ENCODE measurements at regions not wholly inside any gene's neighbourhood (a gene's known extent, or its start where the extent isn't known, plus 50 kb on each side); places are given as distances from the start of the nearest gene placed in this dataset.

GRCh38 chr5:159385536-159385935, 55.2 kb upstream of the IL12B start:
- H3K4me3 ChIP-seq = no peak overlapping the region
- no peak for TF ChIP-seq CTCF (IDR thresholded peaks at IDR 0.05; ENCODE audit: control extremely low read depth, extremely low read depth)
- H3K27ac ChIP-seq (ENCODE audit: low read depth in 1 of 2, low read length in 1 of 2) = no peak overlapping the region
- H3K27me3 ChIP-seq (ENCODE audit: control insufficient read depth in 3 of 3, insufficient read depth in 3 of 3, low read length in 2 of 3) = no peaks in the 10 kb centered on the region
- H3K9ac ChIP-seq (ENCODE audit: insufficient read depth in 1 of 2, low read length in 2 of 2) = no peak overlapping the region
- no peaks in the 10 kb centered on the region for H3K36me3 ChIP-seq (ENCODE audit: control insufficient read depth in 4 of 4, insufficient read depth in 4 of 4, low read length in 4 of 4)
- H3K4me1 ChIP-seq (ENCODE audit: control insufficient read depth in 5 of 5, insufficient read depth in 5 of 5, low read length in 5 of 5) = no peaks in the 10 kb centered on the region
- ATAC-seq (ENCODE audit: insufficient read depth, low FRiP score) = no peak
- DNase-seq = no peak
- H3K9me3 ChIP-seq (ENCODE audit: control insufficient read depth in 4 of 4, insufficient read depth in 3 of 4, low read length in 3 of 4) = peaks cover 0 to 15% (median 9%) of the 10 kb centered on the region in 4 donors

GRCh38 chr5:159386028-159386711, 55.9 kb upstream of the IL12B start:
- Histone ChIP-seq H3K27ac (ENCODE audit: low read depth in 1 of 2, low read length in 1 of 2) (no peak overlapping the region), H3K27me3 (ENCODE audit: control insufficient read depth in 3 of 3, insufficient read depth in 3 of 3, low read length in 2 of 3) (no peaks in the 10 kb centered on the region), H3K9ac (ENCODE audit: insufficient read depth in 1 of 2, low read length in 2 of 2) (no peak overlapping the region), H3K4me3 (no peak overlapping the region), H3K9me3 (ENCODE audit: control insufficient read depth in 4 of 4, insufficient read depth in 3 of 4, low read length in 3 of 4) (peaks cover 0 to 15% (median 9%) of the 10 kb centered on the region in 4 donors), H3K36me3 (ENCODE audit: control insufficient read depth in 4 of 4, insufficient read depth in 4 of 4, low read length in 4 of 4) (no peaks in the 10 kb centered on the region), H3K4me1 (ENCODE audit: control insufficient read depth in 5 of 5, insufficient read depth in 5 of 5, low read length in 5 of 5) (no peaks in the 10 kb centered on the region)
- no peak for DNase-seq
- no peak for ATAC-seq (ENCODE audit: insufficient read depth, low FRiP score)
- no peak for TF ChIP-seq CTCF (IDR thresholded peaks at IDR 0.05; ENCODE audit: control extremely low read depth, extremely low read depth)

- Histone ChIP-seq H3K9me3 (ENCODE audit: control insufficient read depth in 4 of 4, insufficient read depth in 3 of 4, low read length in 3 of 4) (peaks cover 0 to under 1% (median 0%) of the 10 kb centered on the region in 4 donors), H3K36me3 (ENCODE audit: control insufficient read depth in 4 of 4, insufficient read depth in 4 of 4, low read length in 4 of 4) (no peaks in the 10 kb centered on the region), H3K4me1 (ENCODE audit: control insufficient read depth in 5 of 5, insufficient read depth in 5 of 5, low read length in 5 of 5) (no peaks in the 10 kb centered on the region), H3K27ac (ENCODE audit: low read depth in 1 of 2, low read length in 1 of 2) (no peak overlapping the region), H3K27me3 (ENCODE audit: control insufficient read depth in 3 of 3, insufficient read depth in 3 of 3, low read length in 2 of 3) (no peaks in the 10 kb centered on the region), H3K4me3 (no peak overlapping the region), H3K9ac (ENCODE audit: insufficient read depth in 1 of 2, low read length in 2 of 2) (no peak overlapping the region)
- DNase-seq (no peak), ATAC-seq (ENCODE audit: insufficient read depth, low FRiP score) (no peak)
- TF ChIP-seq CTCF (IDR thresholded peaks at IDR 0.05; ENCODE audit: control extremely low read depth, extremely low read depth) = no peak
- WGBS, 2 donors = 96% methylated on average over 2 of the region's 2 CpGs
Measured at GRCh38 chr5:159392871-159393270, 62.6 kb upstream of the IL12B start.

GRCh38 chr5:159393854-159394274, 63.6 kb upstream of the IL12B start:
- no peak for DNase-seq
- no peaks in the 10 kb centered on the region for H3K4me1 ChIP-seq (ENCODE audit: control insufficient read depth in 5 of 5, insufficient read depth in 5 of 5, low read length in 5 of 5)
- H3K9ac ChIP-seq (ENCODE audit: insufficient read depth in 1 of 2, low read length in 2 of 2) = no peak overlapping the region
- H3K36me3 ChIP-seq (ENCODE audit: control insufficient read depth in 4 of 4, insufficient read depth in 4 of 4, low read length in 4 of 4) = no peaks in the 10 kb centered on the region
- H3K27me3 ChIP-seq (ENCODE audit: control insufficient read depth in 3 of 3, insufficient read depth in 3 of 3, low read length in 2 of 3) = no peaks in the 10 kb centered on the region
- no peak for ATAC-seq (ENCODE audit: insufficient read depth, low FRiP score)
- no peak overlapping the region for H3K4me3 ChIP-seq
- no peaks in the 10 kb centered on the region for H3K9me3 ChIP-seq (ENCODE audit: control insufficient read depth in 4 of 4, insufficient read depth in 3 of 4, low read length in 3 of 4)
- WGBS, 2 donors = 34 to 52% methylated on average over 5 of the region's 5 CpGs
- no peak for TF ChIP-seq CTCF (IDR thresholded peaks at IDR 0.05; ENCODE audit: control extremely low read depth, extremely low read depth)
- no peak overlapping the region for H3K27ac ChIP-seq (ENCODE audit: low read depth in 1 of 2, low read length in 1 of 2)
